AG04449 (cell line): ENCODE measurements at regions not wholly inside any gene's neighbourhood (a gene's known extent, or its start where the extent isn't known, plus 50 kb on each side); places are given as distances from the start of the nearest gene placed in this dataset.

ENCODE experiments used
- CTCF ChIA-PET: fragments of 350-600 bp; formaldehyde crosslinking; extraction: SDS; loops from one replicate; lab custom pipeline; 2021; ENCODE audit warnings: antibody characterized with exemption; lab: Yijun Ruan, JAX
- POLR2A ChIA-PET: fragments of 400-600, 350-600 bp; formaldehyde crosslinking; extraction: SDS; loops from one replicate; lab custom pipeline; 2020; ENCODE audit warnings: antibody characterized with exemption, inconsistent platforms; lab: Yijun Ruan, JAX
- DNase-seq: peaks from one replicate; pipeline ENCODE4 v3.0.0-alpha.2; 2010; ENCODE audit warnings: low read depth, low spot score
- H3K4me3 ChIP-seq: 2 replicates; pipeline ENCODE4 v1.5.1; 2011; ENCODE audit warnings: low read depth, mild to moderate bottlenecking, control low read depth, low read length
- CTCF ChIP-seq: IDR thresholded peaks from one replicate; pipeline ENCODE4 v1.5.1; 2011; ENCODE audit warnings: mild to moderate bottlenecking, moderate library complexity, low read length, control low read depth, inconsistent platforms; ENCODE audit not compliant: insufficient read depth; ENCODE audit errors: missing control alignments

GRCh38 chr7:155360495-155361345, 63.0 kb downstream of the INSIG1 start:
- no peak for TF ChIP-seq CTCF
- DNase-seq, result no peak
- POLR2A ChIA-PET, result no interaction called here
- no peak overlapping the region for H3K4me3 ChIP-seq
- CTCF ChIA-PET, result interaction anchor here (0.9 to 2.0 kb wide), 3 partner anchors 16 to 433 kb away, joined by 3 to 7 read pairs (median 6); no protein-coding TSS in a partner anchor

GRCh38 chr7:155361346-155361680, 63.6 kb downstream of the INSIG1 start:
- no peak for DNase-seq

DNA sequence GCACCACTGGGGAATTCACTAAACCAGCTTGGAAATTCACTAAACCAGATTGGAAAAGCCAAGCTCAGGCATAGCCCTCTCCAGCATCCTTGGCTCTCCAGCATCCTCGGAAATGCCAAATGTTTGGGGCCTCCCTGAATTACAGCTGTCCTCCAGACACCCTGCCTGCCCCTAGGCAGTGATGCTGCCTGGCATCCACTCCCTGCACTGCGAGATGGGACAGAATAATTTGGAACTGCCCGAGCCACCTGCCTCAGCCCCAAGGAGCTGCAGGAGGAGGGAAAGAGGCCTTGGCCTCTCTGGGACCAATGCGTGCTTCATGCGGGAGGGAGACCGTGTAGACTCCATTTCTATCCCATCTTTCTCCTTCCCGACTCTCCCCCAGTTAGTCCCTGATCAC, 64.3 kb downstream of the INSIG1 start:
- ChIA-PET CTCF (interaction anchor here (1.4 to 1.8 kb wide), 3 partner anchors 9 to 172 kb away, joined by 3 to 9 read pairs (median 5); no protein-coding TSS in a partner anchor), POLR2A (no interaction called here)
- no peak for DNase-seq
- no peak for TF ChIP-seq CTCF
- no peak overlapping the region for H3K4me3 ChIP-seq

More at GRCh38 chr7:155361346-155361680, 63.6 kb downstream of the INSIG1 start:
- ChIA-PET POLR2A (no interaction called here), CTCF (interaction anchor here (0.9 to 2.0 kb wide), 3 partner anchors 16 to 434 kb away, joined by 6 to 9 read pairs (median 7); no protein-coding TSS in a partner anchor)
- H3K4me3 ChIP-seq, result no peak overlapping the region
- no peak for TF ChIP-seq CTCF

DNA sequence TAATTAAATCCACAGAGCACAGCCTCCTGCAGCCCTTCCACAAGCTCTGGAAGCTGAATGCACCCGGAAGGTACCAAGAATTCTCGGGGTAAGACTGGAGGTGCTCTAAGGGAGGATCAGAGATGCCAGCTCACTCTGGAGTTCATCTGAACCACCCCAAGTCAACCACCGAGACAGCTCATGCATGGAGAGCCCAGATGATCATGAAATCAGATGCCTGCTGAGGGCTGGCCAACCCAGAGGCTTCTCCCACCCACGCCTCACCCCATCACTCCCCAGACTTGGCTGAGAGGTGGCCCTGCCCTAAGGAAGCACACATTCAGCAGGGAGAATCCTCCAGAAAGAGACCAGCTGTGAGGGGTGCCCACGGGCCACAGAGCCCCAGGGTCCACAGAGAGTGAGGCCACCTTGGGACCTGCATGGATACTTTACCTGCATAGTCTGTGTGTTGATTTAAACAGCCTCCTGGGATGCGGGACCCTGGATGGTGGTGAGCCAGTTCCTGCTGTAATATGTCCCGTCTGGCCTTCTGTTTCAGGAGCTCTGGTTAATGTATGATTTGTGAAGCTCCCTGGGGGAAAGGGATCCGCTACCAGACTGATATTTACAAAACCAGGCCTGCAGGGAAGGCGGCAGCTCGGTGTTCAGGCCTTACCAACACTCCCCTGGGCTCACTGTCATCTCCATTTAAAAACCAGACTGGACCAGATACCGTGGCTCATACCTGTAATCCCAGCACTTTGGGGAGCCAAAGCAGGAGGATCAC, 64.9 kb downstream of the INSIG1 start:
- POLR2A ChIA-PET, result no interaction called here
- no peak for DNase-seq
- CTCF ChIA-PET, result interaction anchor here (0.6 to 1.8 kb wide), 4 partner anchors 10 to 172 kb away, joined by 3 to 9 read pairs (median 4); no protein-coding TSS in a partner anchor
- no peak for TF ChIP-seq CTCF
- H3K4me3 ChIP-seq, result no peak overlapping the region

DNA sequence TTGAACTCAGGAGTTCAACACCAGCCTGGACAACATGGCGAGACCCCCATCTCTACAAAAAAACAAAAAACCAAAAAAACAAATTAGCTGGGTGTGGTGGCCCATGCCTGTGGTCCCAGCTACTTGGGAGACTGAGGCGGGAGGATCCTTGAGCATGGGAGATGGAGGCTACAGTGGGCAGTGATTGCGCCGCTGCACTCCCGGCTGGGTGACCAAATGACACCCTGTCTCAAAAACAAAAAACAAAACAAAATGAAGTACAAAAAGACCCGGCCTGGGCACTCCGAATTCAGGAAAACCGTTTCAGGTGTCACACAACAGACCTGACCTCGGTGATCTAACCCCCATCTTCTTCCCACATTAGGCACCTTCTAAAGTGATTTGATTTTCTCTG, 65.5 kb downstream of the INSIG1 start:
- H3K4me3 ChIP-seq, result no peak overlapping the region
- TF ChIP-seq CTCF, result no peak
- ChIA-PET CTCF (interaction anchor here (0.6 to 2.4 kb wide), 5 partner anchors 10 to 173 kb away, joined by 3 to 9 read pairs (median 5); no protein-coding TSS in a partner anchor), POLR2A (no interaction called here)
- no peak for DNase-seq
